GM21381 (cell line): ENCODE measurements at regions not wholly inside any gene's neighbourhood (a gene's known extent, or its start where the extent isn't known, plus 50 kb on each side); places are given as distances from the start of the nearest gene placed in this dataset.

ENCODE experiments used
- ATAC-seq: cut with Tn5 transposase; IDR thresholded peaks from one replicate; pipeline ENCODE4 v1.9.1; 2021; ENCODE audit warnings: mild to moderate bottlenecking, moderate library complexity; ENCODE audit not compliant: unreplicated experiment

GRCh38 chr7:153005750-153006435 is 246.3 kb downstream of the ACTR3B start:
- no peak for ATAC-seq

GRCh38 chr7:153006452-153006851 is 246.9 kb downstream of the ACTR3B start:
- ATAC-seq: no peak

- no peak for ATAC-seq
Observed at GRCh38 chr7:153006911-153007310, 247.4 kb downstream of the ACTR3B start.

GRCh38 chr7:153010416-153010815 is 250.9 kb downstream of the ACTR3B start:
- ATAC-seq: no peak

GRCh38 chr7:153012203-153012602 is 252.7 kb downstream of the ACTR3B start:
- no peak for ATAC-seq

GRCh38 chr7:153017223-153017622 is 257.7 kb downstream of the ACTR3B start:
- no peak for ATAC-seq

- no peak for ATAC-seq
Observed at GRCh38 chr7:153021542-153021941, 262.0 kb downstream of the ACTR3B start.

- ATAC-seq: no peak
Observed at GRCh38 chr7:153022475-153023193, 263.1 kb downstream of the ACTR3B start.

GRCh38 chr7:153023194-153023592 is 263.6 kb downstream of the ACTR3B start:
- no peak for ATAC-seq

- ATAC-seq: no peak
Observed at GRCh38 chr7:153027210-153027609, 267.7 kb downstream of the ACTR3B start.

GRCh38 chr7:153027904-153028303 is 268.4 kb downstream of the ACTR3B start:
- no peak for ATAC-seq

- no peak for ATAC-seq
Observed at GRCh38 chr7:153030976-153031375, 271.4 kb downstream of the ACTR3B start.

- no peak for ATAC-seq
Observed at GRCh38 chr7:153034791-153035190, 275.2 kb downstream of the ACTR3B start.

- ATAC-seq: no peak
Observed at GRCh38 chr7:153036396-153037063, 277.0 kb downstream of the ACTR3B start.

- no peak for ATAC-seq
Observed at GRCh38 chr7:153043440-153043839, 283.9 kb downstream of the ACTR3B start.

GRCh38 chr7:153044981-153045380 is 285.4 kb downstream of the ACTR3B start:
- no peak for ATAC-seq

- no peak for ATAC-seq
Observed at GRCh38 chr7:153047079-153047959, 287.8 kb downstream of the ACTR3B start.

GRCh38 chr7:153052206-153052605 is 292.7 kb downstream of the ACTR3B start:
- ATAC-seq: no peak

- ATAC-seq: no peak
Observed at GRCh38 chr7:153061910-153062528, 302.5 kb downstream of the ACTR3B start.

- no peak for ATAC-seq
Observed at GRCh38 chr7:153065051-153065450, 305.5 kb downstream of the ACTR3B start.

GRCh38 chr7:153066711-153067110 is 307.2 kb downstream of the ACTR3B start:
- ATAC-seq: no peak
